CD4-positive, CD25-positive, alpha-beta regulatory T cell (primary cell): ENCODE measurements at regions not wholly inside any gene's neighbourhood (a gene's known extent, or its start where the extent isn't known, plus 50 kb on each side); places are given as distances from the start of the nearest gene placed in this dataset.
"Not testable (repeated sequence)": the region's sequence is repeated elsewhere in the genome, so short reads cannot be mapped to it uniquely, and the experiment has no call there.

Source experiments
- ATAC-seq, 2 donors: fragments of 150-1000 bp; cut with Tn5 transposase; one replicate each; pipeline ENCODE4 v1.10.0; 2021; ENCODE audit warnings: low read depth in 2 of 2, moderate number of reproducible peaks in 2 of 2, moderate library complexity in 1 of 2
- DNase-seq, 3 donors: peaks; one replicate each; pipeline versions ENCODE4 v3.0.0 to v3.0.0-alpha.2; 2012 to 2022; ENCODE audit warnings: mixed read lengths in 1 of 3
- H3K27ac ChIP-seq: one replicate; pipeline ENCODE4 v1.7.0; 2013; ENCODE audit warnings: mild to moderate bottlenecking, low read length; ENCODE audit not compliant: insufficient read depth, poor library complexity, severe bottlenecking
- H3K27me3 ChIP-seq: one replicate; pipeline ENCODE4 v1.7.0; 2013; ENCODE audit warnings: low read length; ENCODE audit not compliant: control insufficient read depth, insufficient read depth
- H3K36me3 ChIP-seq: one replicate; pipeline ENCODE4 v1.7.0; 2013; ENCODE audit warnings: mild to moderate bottlenecking, low read length, moderate library complexity; ENCODE audit not compliant: control insufficient read depth, insufficient read depth
- H3K4me1 ChIP-seq: 2 replicates; pipeline ENCODE4 v1.7.0; 2013; ENCODE audit warnings: mild to moderate bottlenecking, low read length; ENCODE audit not compliant: insufficient read depth, control insufficient read depth, poor library complexity, severe bottlenecking
- H3K4me3 ChIP-seq: one replicate; pipeline ENCODE4 v1.7.0; 2013; ENCODE audit warnings: low read depth, mild to moderate bottlenecking, low read length, moderate library complexity
- H3K9me3 ChIP-seq, 2 experiments: 1 replicate in 1 of 2; 2 replicates in 1 of 2; pipeline ENCODE4 v1.7.0; 2013; ENCODE audit warnings: low read length in 2 of 2, mild to moderate bottlenecking in 1 of 2, moderate library complexity in 1 of 2; ENCODE audit not compliant: control insufficient read depth in 2 of 2
- H3K27ac Mint-ChIP-seq, 3 donors: one replicate each; pipeline ENCODE4 v1.8.0; 2020 to 2022; ENCODE audit warnings: mild to moderate bottlenecking in 3 of 3, mixed read lengths in 3 of 3, moderate library complexity in 2 of 3
- H3K27me3 Mint-ChIP-seq: one replicate; pipeline ENCODE4 v1.8.0; 2022; ENCODE audit warnings: mild to moderate bottlenecking, mixed read lengths
- H3K36me3 Mint-ChIP-seq: one replicate; pipeline ENCODE4 v1.8.0; 2020; ENCODE audit warnings: mixed read lengths
- H3K4me1 Mint-ChIP-seq, 4 donors: one replicate each; pipeline ENCODE4 v1.8.0; 2020 to 2022; ENCODE audit warnings: mixed read lengths in 4 of 4, mild to moderate bottlenecking in 1 of 4
- H3K4me3 Mint-ChIP-seq, 4 donors: one replicate each; pipeline ENCODE4 v1.8.0; 2020 to 2022; ENCODE audit warnings: mild to moderate bottlenecking in 4 of 4, mixed read lengths in 4 of 4, moderate library complexity in 3 of 4
- H3K9me3 Mint-ChIP-seq, 7 donors: one replicate each; pipeline ENCODE4 v1.8.0; 2020 to 2022; ENCODE audit warnings: mixed read lengths in 7 of 7, mild to moderate bottlenecking in 3 of 7, moderate library complexity in 2 of 7

DNA sequence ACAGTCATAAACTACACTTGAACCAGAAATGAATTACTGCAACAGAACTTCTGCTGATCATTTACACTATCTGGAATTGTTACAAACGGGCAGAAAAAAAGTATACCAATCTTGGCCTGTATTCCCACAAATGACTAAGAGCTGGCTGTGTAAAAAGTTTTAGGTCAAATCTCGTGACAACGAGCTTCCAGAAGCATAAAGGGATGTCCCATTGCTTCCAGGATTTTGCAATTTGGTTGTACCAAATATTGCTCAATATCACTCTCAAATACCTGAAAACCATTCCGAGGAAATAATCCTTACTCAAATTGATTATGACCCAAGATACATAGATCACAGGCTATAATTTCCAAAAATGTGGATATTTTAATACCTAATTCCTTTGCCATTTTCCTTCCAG is 175.6 kb downstream of the TBX15 start:
- no peak for DNase-seq
- no peak for ATAC-seq
- Histone ChIP-seq H3K4me3 (no peak overlapping the region), H3K27me3 (no peaks in the 10 kb centered on the region), H3K4me1 (no peaks in the 10 kb centered on the region), H3K27ac (no peak overlapping the region), H3K9me3 (no peaks in the 10 kb centered on the region), H3K36me3 (no peaks in the 10 kb centered on the region)
- no peak overlapping the region for H3K27ac Mint-ChIP-seq
- H3K36me3 Mint-ChIP-seq: no peaks in the 10 kb centered on the region
- H3K4me1 Mint-ChIP-seq: no peaks in the 10 kb centered on the region
- H3K4me3 Mint-ChIP-seq: no peak overlapping the region
- peaks cover 0 to 12% (median 2%) of the 10 kb centered on the region in 7 donors for H3K9me3 Mint-ChIP-seq
- H3K27me3 Mint-ChIP-seq: no peaks in the 10 kb centered on the region

DNA sequence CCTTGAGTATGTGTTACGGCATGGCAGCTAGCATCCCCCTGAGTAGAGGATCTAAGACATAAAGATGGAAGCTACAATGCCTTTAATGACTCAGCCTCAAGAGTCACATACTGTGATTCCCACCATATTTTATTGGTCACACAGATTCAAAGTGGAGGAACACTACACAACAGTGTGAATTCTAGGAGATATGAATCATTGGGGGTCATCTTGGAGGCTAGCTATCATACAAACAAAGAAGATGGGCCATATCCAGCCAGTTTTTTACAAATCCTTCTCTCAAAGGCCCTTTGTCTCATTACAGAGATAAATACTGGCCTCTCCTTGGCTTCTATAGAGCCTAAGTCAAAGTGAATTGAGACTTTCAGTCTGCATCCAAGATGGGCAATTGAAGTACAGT is 177.0 kb downstream of the TBX15 start:
- ATAC-seq: no peak
- Mint-ChIP-seq H3K36me3 (no peaks in the 10 kb centered on the region), H3K9me3 (peaks cover 0 to 12% (median 2%) of the 10 kb centered on the region in 7 donors), H3K27me3 (no peaks in the 10 kb centered on the region), H3K4me3 (no peak overlapping the region), H3K27ac (no peak overlapping the region), H3K4me1 (no peaks in the 10 kb centered on the region)
- Histone ChIP-seq H3K9me3 (no peaks in the 10 kb centered on the region), H3K27ac (no peak overlapping the region), H3K27me3 (no peaks in the 10 kb centered on the region), H3K36me3 (no peaks in the 10 kb centered on the region), H3K4me3 (no peak overlapping the region), H3K4me1 (no peaks in the 10 kb centered on the region)
- DNase-seq: no peak

DNA sequence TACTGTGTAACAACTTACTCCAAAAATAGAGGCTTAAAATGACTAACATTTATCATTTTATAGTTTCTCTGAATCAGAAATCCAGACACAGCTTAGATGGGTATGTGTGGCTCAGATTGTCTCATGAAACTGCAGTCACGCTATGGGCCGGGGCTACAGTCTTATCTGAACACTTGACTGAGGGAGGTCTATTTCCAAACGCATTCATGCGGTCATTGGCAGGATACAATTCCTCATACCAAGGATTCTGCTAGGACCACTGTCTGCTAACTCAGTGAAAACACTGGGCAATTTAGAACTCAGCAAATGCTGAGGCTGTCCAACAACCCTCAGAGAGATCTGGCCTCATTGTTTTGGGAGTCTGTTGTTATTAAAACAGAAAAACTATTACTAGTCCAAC is 178.6 kb downstream of the TBX15 start:
- no peak overlapping the region for H3K4me3 Mint-ChIP-seq
- H3K4me1 Mint-ChIP-seq: no peaks in the 10 kb centered on the region

DNA sequence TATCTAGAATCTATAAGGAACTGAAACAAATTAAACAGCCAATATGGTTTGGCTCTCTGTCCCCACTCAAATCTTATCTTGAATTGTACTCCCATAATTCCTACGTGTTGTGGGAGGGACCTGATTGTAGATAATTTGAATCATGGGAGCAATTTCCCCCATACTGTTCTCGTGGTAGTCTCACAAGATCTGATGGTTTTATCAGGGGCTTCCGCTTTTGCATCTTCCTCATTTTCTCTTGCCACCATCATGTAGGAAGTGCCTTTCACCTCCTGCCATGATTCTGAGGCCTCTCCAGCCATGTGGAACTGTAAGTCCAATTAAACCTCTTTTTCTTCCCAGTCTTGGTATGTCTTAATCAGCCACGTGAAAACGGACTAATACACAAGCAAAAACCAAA is 185.0 kb downstream of the TBX15 start:
- H3K27ac Mint-ChIP-seq, H3K4me3 Mint-ChIP-seq, H3K36me3 Mint-ChIP-seq, H3K27me3 ChIP-seq, H3K27ac ChIP-seq, H3K4me1 ChIP-seq, H3K36me3 ChIP-seq, H3K27me3 Mint-ChIP-seq, ATAC-seq, H3K9me3 ChIP-seq, H3K4me3 ChIP-seq, DNase-seq, H3K4me1 Mint-ChIP-seq: not testable (repeated sequence)
- peaks cover 0 to 19% (median 2%) of the 10 kb centered on the region in 7 donors for H3K9me3 Mint-ChIP-seq

More for the DNA sequence above, 178.6 kb downstream of the TBX15 start:
- H3K27me3 Mint-ChIP-seq: no peaks in the 10 kb centered on the region
- peaks cover 0 to 12% (median 3%) of the 10 kb centered on the region in 7 donors for H3K9me3 Mint-ChIP-seq
- H3K4me3 ChIP-seq: no peak overlapping the region
- H3K27ac ChIP-seq: no peak overlapping the region
- H3K36me3 Mint-ChIP-seq: no peaks in the 10 kb centered on the region
- no peaks in the 10 kb centered on the region for H3K9me3 ChIP-seq
- H3K4me1 ChIP-seq: no peaks in the 10 kb centered on the region
- ATAC-seq (no peak), DNase-seq (no peak)
- H3K27ac Mint-ChIP-seq: no peak overlapping the region
- no peaks in the 10 kb centered on the region for H3K27me3 ChIP-seq
- H3K36me3 ChIP-seq: no peaks in the 10 kb centered on the region

DNA sequence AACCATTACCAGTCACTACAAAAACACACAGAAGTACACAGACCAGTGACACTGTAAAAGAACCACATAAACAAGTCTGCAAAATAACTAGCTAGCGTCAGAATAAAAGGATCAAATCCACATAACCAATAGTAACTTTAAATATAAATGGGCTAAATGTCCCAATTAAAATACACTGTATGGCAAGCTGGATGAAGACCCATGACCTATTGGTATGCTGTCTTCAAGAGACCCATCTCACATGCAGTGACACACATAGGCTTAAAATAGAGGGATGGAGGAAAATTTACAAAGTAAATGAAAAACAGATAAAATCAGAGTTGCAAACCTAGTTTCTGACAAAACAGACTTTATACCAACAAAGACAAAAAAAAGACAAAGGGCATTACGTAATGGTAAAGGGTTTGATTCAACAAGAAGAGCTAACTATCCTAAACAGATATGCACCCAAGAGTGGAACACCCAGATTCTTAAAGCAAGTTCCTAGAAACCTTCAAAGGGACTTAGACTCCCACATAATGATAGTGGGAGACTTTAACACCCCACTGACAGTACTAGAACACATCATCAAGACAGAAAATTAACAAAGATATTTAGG is 196.9 kb downstream of the TBX15 start:
- no peak overlapping the region for H3K4me3 Mint-ChIP-seq
- Histone ChIP-seq H3K36me3 (no peaks in the 10 kb centered on the region), H3K27me3 (no peaks in the 10 kb centered on the region), H3K9me3 (peaks cover 0 to 9% of the 10 kb centered on the region in 2 experiments), H3K27ac (no peak overlapping the region), H3K4me1 (no peaks in the 10 kb centered on the region), H3K4me3 (no peak overlapping the region)
- peaks cover 0 to 33% (median 6%) of the 10 kb centered on the region in 7 donors for H3K9me3 Mint-ChIP-seq
- H3K27me3 Mint-ChIP-seq: no peaks in the 10 kb centered on the region
- peak overlapping the region in 1 of 3 donors; percentile 67 for H3K27ac Mint-ChIP-seq
- ATAC-seq: no peak
- no peaks in the 10 kb centered on the region for H3K36me3 Mint-ChIP-seq
- no peaks in the 10 kb centered on the region for H3K4me1 Mint-ChIP-seq
- DNase-seq: no peak

DNA sequence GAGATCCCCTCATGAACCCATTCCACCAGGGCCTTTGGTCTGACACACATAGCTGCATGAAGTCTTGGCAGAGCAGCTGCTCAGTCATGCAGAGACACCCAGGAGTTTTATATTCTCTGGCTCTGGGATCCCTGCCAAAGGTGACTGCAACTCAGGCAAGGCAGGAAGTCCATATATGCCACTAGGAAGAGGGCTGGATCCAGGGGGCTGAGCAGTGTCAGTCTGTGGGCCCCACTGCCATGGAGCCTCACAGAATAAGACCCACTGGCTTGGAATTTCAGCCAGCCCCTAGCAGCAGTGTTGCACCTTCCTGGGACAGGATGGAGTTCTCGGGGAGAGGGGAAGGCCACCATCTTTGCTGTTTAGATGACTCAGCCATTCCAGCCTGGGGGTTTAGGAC is 199.7 kb downstream of the TBX15 start:
- Mint-ChIP-seq H3K36me3 (no peaks in the 10 kb centered on the region), H3K9me3 (peaks cover 0 to 35% (median 10%) of the 10 kb centered on the region in 7 donors)
- no peak for DNase-seq

DNA sequence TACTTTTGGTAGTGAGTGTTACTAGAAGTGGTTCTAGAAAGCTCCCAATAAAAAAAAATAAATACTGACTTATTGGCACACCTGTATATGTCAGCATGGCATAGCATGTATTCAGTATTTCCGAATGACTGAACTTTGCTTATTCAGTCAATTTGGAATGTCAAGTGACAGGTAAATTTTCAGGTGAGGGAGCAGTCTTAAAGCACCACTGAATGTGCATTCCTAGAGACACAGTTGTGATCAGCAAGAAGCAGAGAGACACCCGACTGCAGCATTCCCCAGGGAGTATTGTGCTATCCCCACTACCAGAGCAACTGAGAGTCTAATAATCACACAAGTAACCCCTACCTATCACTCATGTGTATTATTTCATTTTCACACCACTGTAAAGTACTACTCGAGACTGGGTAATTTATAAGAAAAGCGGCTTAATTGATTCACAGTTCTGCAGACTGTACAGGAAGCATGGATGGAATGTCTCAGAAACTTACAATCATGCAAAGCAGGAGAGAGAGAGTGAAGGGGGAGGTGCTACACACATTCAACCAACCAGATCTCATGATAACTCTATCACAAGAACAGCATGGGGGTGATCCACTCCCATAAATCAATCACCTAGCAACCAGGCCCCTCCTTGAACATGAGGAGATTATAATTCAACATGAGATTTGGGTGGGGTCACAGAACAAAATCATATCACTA is 201.5 kb downstream of the TBX15 start:
- H3K36me3 Mint-ChIP-seq: no peaks in the 10 kb centered on the region
- no peak overlapping the region for H3K27ac ChIP-seq
- no peak for DNase-seq
- H3K4me3 Mint-ChIP-seq: no peak overlapping the region
- H3K4me1 Mint-ChIP-seq: no peaks in the 10 kb centered on the region
- no peak overlapping the region for H3K4me3 ChIP-seq
- no peaks in the 10 kb centered on the region for H3K27me3 Mint-ChIP-seq
- no peaks in the 10 kb centered on the region for H3K36me3 ChIP-seq
- no peak overlapping the region for H3K27ac Mint-ChIP-seq
- no peak for ATAC-seq
- peaks cover 0 to 28% (median 10%) of the 10 kb centered on the region in 7 donors for H3K9me3 Mint-ChIP-seq
- H3K4me1 ChIP-seq: no peaks in the 10 kb centered on the region
- no peaks in the 10 kb centered on the region for H3K27me3 ChIP-seq
- peaks cover 3 to 9% of the 10 kb centered on the region in 2 experiments for H3K9me3 ChIP-seq

More for the DNA sequence above, 199.7 kb downstream of the TBX15 start:
- Mint-ChIP-seq H3K4me1 (no peaks in the 10 kb centered on the region), H3K27me3 (no peaks in the 10 kb centered on the region), H3K4me3 (no peak overlapping the region), H3K27ac (no peak overlapping the region)
- H3K9me3 ChIP-seq: peaks cover 3 to 9% of the 10 kb centered on the region in 2 experiments
- no peaks in the 10 kb centered on the region for H3K36me3 ChIP-seq
- no peaks in the 10 kb centered on the region for H3K27me3 ChIP-seq
- no peak overlapping the region for H3K4me3 ChIP-seq
- no peak overlapping the region for H3K27ac ChIP-seq
- no peaks in the 10 kb centered on the region for H3K4me1 ChIP-seq
- ATAC-seq: no peak

DNA sequence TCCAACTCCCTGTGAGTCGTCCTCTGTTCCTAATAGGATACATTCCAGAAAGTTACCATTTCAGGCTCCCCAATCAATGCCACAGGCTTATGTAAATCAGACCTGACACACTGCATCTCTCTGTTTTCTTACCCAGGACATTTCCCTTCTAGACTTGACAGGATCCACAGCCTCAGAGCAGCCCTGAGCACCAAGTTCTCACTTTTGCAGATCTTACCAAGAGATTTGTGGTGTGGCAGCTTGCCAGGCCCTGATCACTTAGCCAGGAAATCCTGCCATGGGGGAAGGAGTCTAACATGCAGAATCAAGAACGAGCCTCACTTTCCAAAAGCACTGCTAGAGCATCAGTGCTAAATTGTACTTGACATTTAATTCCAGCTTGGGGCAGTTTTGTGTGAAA is 202.9 kb downstream of the TBX15 start:
- H3K4me3 Mint-ChIP-seq: no peak overlapping the region
- Histone ChIP-seq H3K4me3 (no peak overlapping the region), H3K4me1 (no peaks in the 10 kb centered on the region), H3K27ac (no peak overlapping the region), H3K9me3 (peaks cover 0 to 3% of the 10 kb centered on the region in 2 experiments), H3K27me3 (no peaks in the 10 kb centered on the region), H3K36me3 (no peaks in the 10 kb centered on the region)
- H3K9me3 Mint-ChIP-seq: peaks cover 0 to 20% (median 3%) of the 10 kb centered on the region in 7 donors
- H3K27me3 Mint-ChIP-seq: no peaks in the 10 kb centered on the region
- no peak for ATAC-seq
- DNase-seq: no peak
- H3K4me1 Mint-ChIP-seq: no peaks in the 10 kb centered on the region
- H3K36me3 Mint-ChIP-seq: no peaks in the 10 kb centered on the region
- H3K27ac Mint-ChIP-seq: no peak overlapping the region
